ENCODE measurements at regions not wholly inside any gene's neighbourhood (a gene's known extent, or its start where the extent isn't known, plus 50 kb on each side); places are given as distances from the start of the nearest gene placed in this dataset.

- TF ChIP-seq BCL6B (tag by site-specific recombination; IDR thresholded peaks at IDR 0.05) (no peak), ZNF677 (tag by site-specific recombination; IDR thresholded peaks at IDR 0.05) (no peak), BCL11B (tag by site-specific recombination; IDR thresholded peaks at IDR 0.05; ENCODE audit: low read depth) (no peak)
Observed at GRCh38 chr11:126123686-126124085, 61.0 kb upstream of the CDON start (continued).

- CTCF ChIA-PET = interaction anchor here (1.3 to 1.4 kb wide), 2 partner anchors 9 kb away, joined by 5 to 6 read pairs; no protein-coding TSS in a partner anchor
Observed at GRCh38 chr11:126122863-126123262, 60.2 kb upstream of the CDON start.

GRCh38 chr11:126121296-126121695 is 58.6 kb upstream of the CDON start:
- TF ChIP-seq SCRT2 (tag by site-specific recombination; IDR thresholded peaks at IDR 0.05) (0 out of 2 replicates have a peak, but pooled peaks have one; percentile 32), INSM2 (tag by site-specific recombination; IDR thresholded peaks at IDR 0.05) (no peak), ZNF211 (tag by site-specific recombination; IDR thresholded peaks at IDR 0.05; ENCODE audit: low read depth) (no peak)
- POLR2A ChIA-PET = no interaction called here

More at GRCh38 chr11:126122863-126123262, 60.2 kb upstream of the CDON start:
- no peak overlapping the region for H3K4me3 ChIP-seq (ENCODE audit: low read depth, low read length)
- no peaks in the 10 kb centered on the region; the same call in 1 of the 2 replicates for H3K4me1 ChIP-seq (ENCODE audit: control insufficient read depth, insufficient read depth, low read length)
- no peaks in the 10 kb centered on the region for H3K9me3 ChIP-seq (ENCODE audit: control insufficient read depth, insufficient read depth, low read depth, low read length)
- TF ChIP-seq BCL11A (tag by site-specific recombination; IDR thresholded peaks at IDR 0.05; ENCODE audit: low read depth) (no peak), ZNF610 (tag by site-specific recombination; IDR thresholded peaks at IDR 0.05; ENCODE audit: borderline replicate concordance) (no peak), ZNF391 (tag by site-specific recombination; IDR thresholded peaks at IDR 0.05; ENCODE audit: borderline replicate concordance, low read depth) (no peak), ZNF157 (tag by site-specific recombination; IDR thresholded peaks at IDR 0.05) (no peak), ZBTB21 (tag by site-specific recombination; IDR thresholded peaks at IDR 0.05) (no peak), SP7 (tag by site-specific recombination; IDR thresholded peaks at IDR 0.05) (no peak), ZNF366 (tag by site-specific recombination; conservative IDR thresholded peaks at IDR 0.05) (no peak)
- POLR2A ChIA-PET = interaction anchor here (0.7 to 1.4 kb wide), 2 partner anchors 11 to 89 kb away, joined by 3 to 4 read pairs; partner anchors contain the start of gene FAM118B
- H3K27ac ChIP-seq (ENCODE audit: extremely low read depth, low read depth, low read length) = no peak overlapping the region
- no peaks in the 10 kb centered on the region for H3K36me3 ChIP-seq (ENCODE audit: control insufficient read depth in 2 of 2, insufficient read depth in 1 of 2, low read length in 2 of 2)

GRCh38 chr11:126118806-126119205 is 56.1 kb upstream of the CDON start:
- H3K4me3 ChIP-seq (ENCODE audit: low read depth, low read length) = no peak overlapping the region
- CTCF ChIA-PET = interaction anchor here (0.9 kb wide), 1 partner anchor 197 kb away, joined by 3 read pairs; no protein-coding TSS in a partner anchor
- POLR2A ChIA-PET = no interaction called here
- H3K4me1 ChIP-seq (ENCODE audit: control insufficient read depth, insufficient read depth, low read length) = peaks cover 22% of the 10 kb centered on the region
- H3K36me3 ChIP-seq (ENCODE audit: control insufficient read depth in 2 of 2, insufficient read depth in 1 of 2, low read length in 2 of 2) = no peaks in the 10 kb centered on the region
- H3K9me3 ChIP-seq (ENCODE audit: control insufficient read depth, insufficient read depth, low read depth, low read length) = no peaks in the 10 kb centered on the region
- H3K27ac ChIP-seq (ENCODE audit: extremely low read depth, low read depth, low read length) = no peak overlapping the region
- TF ChIP-seq ZNF280D (tag by site-specific recombination; IDR thresholded peaks at IDR 0.05) = no peak
- no peak for TF ChIP-seq ZNF2 (tag by site-specific recombination; IDR thresholded peaks at IDR 0.05)
- TF ChIP-seq YY1 (tag by site-specific recombination; IDR thresholded peaks at IDR 0.05) = no peak
- no peak for TF ChIP-seq ZNF394 (tag by site-specific recombination; IDR thresholded peaks at IDR 0.05; ENCODE audit: borderline replicate concordance)
- no peak for TF ChIP-seq SP3 (tag by site-specific recombination; IDR thresholded peaks at IDR 0.05)
- no peak for TF ChIP-seq ZNF335 (tag by site-specific recombination; conservative IDR thresholded peaks at IDR 0.05)
- no peak for TF ChIP-seq ZNF138 (tag by site-specific recombination; IDR thresholded peaks at IDR 0.05; ENCODE audit: borderline replicate concordance)
- TF ChIP-seq ZNF362 (tag by site-specific recombination; IDR thresholded peaks at IDR 0.05) = no peak
- no peak for TF ChIP-seq ZNF521 (tag by site-specific recombination; IDR thresholded peaks at IDR 0.05)

More at GRCh38 chr11:126121296-126121695, 58.6 kb upstream of the CDON start:
- Histone ChIP-seq H3K9me3 (ENCODE audit: control insufficient read depth, insufficient read depth, low read depth, low read length) (no peaks in the 10 kb centered on the region), H3K4me1 (ENCODE audit: control insufficient read depth, insufficient read depth, low read length) (peaks cover 4% of the 10 kb centered on the region; the same call in 1 of the 2 replicates), H3K36me3 (ENCODE audit: control insufficient read depth in 2 of 2, insufficient read depth in 1 of 2, low read length in 2 of 2) (no peaks in the 10 kb centered on the region), H3K27ac (ENCODE audit: extremely low read depth, low read depth, low read length) (no peak overlapping the region), H3K4me3 (ENCODE audit: low read depth, low read length) (no peak overlapping the region)
- CTCF ChIA-PET = interaction anchor here (1.0 kb wide), 2 partner anchors 11 to 72 kb away, joined by 3 read pairs; no protein-coding TSS in a partner anchor

Data from HEK293 (cell line).